ENCODE measurements at regions not wholly inside any gene's neighbourhood (a gene's known extent, or its start where the extent isn't known, plus 50 kb on each side); places are given as distances from the start of the nearest gene placed in this dataset.

DNA sequence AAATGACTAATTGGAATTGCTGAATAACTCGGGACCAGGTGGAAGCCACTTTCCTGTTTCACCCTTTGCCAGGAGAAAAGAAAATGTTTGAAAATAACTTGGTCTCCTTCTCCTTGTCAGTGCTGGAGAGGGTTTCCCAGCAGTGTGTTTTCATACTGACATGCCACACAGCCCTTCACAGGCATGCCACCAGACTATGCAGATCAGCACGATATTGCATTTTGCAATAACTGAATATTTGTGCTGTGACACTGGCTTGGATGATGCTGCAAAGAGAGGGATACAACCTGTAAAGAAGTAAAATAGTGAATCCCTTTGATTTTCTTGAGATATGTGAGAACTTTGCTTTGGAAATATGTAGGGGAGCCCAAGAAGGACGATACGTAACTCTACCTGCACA is 200.0 kb upstream of the NAV2 start:
- Histone ChIP-seq H3K27me3 (ENCODE audit: control insufficient read depth, insufficient read depth, low read length) (peaks cover 45% of the 10 kb centered on the region), H3K4me3 (ENCODE audit: low read depth, low read length) (no peak overlapping the region), H3K9me3 (ENCODE audit: control insufficient read depth, insufficient read depth, low read length) (no peaks in the 10 kb centered on the region), H3K27ac (ENCODE audit: low read depth, low read length) (no peak overlapping the region)
- ChIA-PET POLR2A (no interaction called here), CTCF (no interaction called here)
- DNase-seq (ENCODE audit: low read depth, low spot score), result no peak
- TF ChIP-seq, protein P1, sequence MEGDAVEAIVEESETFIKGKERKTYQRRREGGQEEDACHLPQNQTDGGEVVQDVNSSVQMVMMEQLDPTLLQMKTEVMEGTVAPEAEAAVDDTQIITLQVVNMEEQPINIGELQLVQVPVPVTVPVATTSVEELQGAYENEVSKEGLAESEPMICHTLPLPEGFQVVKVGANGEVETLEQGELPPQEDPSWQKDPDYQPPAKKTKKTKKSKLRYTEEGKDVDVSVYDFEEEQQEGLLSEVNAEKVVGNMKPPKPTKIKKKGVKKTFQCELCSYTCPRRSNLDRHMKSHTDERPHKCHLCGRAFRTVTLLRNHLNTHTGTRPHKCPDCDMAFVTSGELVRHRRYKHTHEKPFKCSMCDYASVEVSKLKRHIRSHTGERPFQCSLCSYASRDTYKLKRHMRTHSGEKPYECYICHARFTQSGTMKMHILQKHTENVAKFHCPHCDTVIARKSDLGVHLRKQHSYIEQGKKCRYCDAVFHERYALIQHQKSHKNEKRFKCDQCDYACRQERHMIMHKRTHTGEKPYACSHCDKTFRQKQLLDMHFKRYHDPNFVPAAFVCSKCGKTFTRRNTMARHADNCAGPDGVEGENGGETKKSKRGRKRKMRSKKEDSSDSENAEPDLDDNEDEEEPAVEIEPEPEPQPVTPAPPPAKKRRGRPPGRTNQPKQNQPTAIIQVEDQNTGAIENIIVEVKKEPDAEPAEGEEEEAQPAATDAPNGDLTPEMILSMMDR (IDR thresholded peaks at IDR 0.05; ENCODE audit: low read depth, low read length), result no peak

DNA sequence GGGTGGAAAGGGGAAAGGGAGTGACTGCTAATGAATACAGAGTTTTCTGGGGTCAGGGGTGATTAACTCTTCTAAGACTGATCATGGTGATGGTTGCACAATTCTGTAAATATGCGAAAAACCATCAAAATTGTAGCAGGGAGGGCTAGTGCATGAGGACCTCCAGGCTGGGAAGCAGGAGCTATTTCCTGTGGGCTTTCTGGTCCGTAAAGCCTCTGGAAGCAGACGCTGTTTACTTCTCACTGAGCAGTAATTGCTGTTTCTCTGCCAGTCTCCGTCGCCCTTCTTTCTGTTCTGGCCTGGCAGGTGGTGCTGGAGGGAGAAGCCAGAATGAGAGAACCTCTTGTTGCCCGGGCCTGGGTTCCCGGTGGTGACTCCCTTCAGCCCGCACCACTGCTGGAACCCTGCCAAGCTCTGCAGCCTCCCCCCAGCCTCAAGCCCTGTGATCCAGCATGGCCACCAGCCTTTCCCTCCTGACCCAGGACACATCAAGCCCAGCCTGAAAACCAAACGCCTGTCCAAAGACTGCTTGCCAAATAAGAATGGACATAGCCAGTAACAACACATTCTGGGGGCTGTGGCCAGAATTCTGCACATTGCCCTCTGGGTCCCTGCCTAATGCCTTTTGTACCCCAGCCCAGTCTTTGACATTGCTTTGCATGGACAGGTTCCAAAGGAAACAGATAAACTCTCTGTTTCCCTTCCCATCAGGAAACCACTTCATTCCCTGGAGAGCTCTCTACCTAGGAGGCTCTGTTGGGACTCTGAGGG is 201.0 kb upstream of the NAV2 start:
- DNase-seq (ENCODE audit: low read depth, low spot score), result no peak
- ChIA-PET CTCF (no interaction called here), POLR2A (no interaction called here)
- H3K4me3 ChIP-seq (ENCODE audit: low read depth, low read length), result no peak overlapping the region
- no peak overlapping the region for H3K27ac ChIP-seq (ENCODE audit: low read depth, low read length)
- H3K27me3 ChIP-seq (ENCODE audit: control insufficient read depth, insufficient read depth, low read length), result peaks cover 40% of the 10 kb centered on the region
- TF ChIP-seq, protein P1 (IDR thresholded peaks at IDR 0.05; ENCODE audit: low read depth, low read length), result no peak
- no peaks in the 10 kb centered on the region for H3K9me3 ChIP-seq (ENCODE audit: control insufficient read depth, insufficient read depth, low read length)

DNA sequence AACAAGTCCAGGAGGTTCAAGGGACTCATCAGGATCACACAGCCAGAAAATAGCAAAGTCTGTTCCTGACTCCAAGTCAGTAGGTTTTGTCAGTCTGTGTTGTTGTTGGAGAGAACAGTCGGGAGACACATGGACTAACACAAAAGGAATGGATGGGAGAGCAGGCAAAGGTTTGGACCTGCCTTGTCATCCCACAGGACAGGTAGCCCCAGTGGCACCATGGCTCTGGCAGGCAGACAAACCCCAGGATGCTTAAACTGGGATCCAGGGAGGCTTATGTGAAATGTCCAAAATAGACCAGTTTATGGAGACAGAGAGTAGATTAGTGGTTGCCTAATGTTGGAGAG is 201.6 kb upstream of the NAV2 start:
- DNase-seq (ENCODE audit: low read depth, low spot score), result no peak
- H3K27ac ChIP-seq (ENCODE audit: low read depth, low read length), result no peak overlapping the region
- CTCF ChIA-PET, result no interaction called here

DNA sequence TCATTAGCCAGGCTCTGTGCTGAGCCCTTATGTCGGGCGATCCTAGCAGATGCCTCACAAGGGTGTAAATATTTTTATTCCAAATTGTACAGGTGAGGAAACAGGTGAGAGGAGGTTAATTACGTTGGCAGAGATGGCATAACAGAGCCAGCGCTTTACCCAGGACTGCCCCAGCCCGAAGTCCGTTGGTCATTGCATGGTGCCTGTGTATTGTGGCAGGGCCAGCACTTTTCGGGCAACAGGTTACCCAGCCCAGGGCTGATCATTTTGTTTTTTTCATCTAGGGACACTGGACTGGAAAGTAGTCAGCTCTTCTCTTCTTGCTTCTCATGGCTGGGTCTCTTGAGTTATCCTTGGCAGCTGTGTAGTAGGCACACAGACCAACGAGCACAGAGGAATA is 202.2 kb upstream of the NAV2 start:
- no peak for DNase-seq (ENCODE audit: low read depth, low spot score)
- CTCF ChIA-PET, result no interaction called here
- TF ChIP-seq, protein P1 (IDR thresholded peaks at IDR 0.05; ENCODE audit: low read depth, low read length), result no peak
- POLR2A ChIA-PET, result no interaction called here
- Histone ChIP-seq H3K27ac (ENCODE audit: low read depth, low read length) (no peak overlapping the region), H3K4me3 (ENCODE audit: low read depth, low read length) (no peak overlapping the region), H3K27me3 (ENCODE audit: control insufficient read depth, insufficient read depth, low read length) (peaks cover 35% of the 10 kb centered on the region), H3K9me3 (ENCODE audit: control insufficient read depth, insufficient read depth, low read length) (no peaks in the 10 kb centered on the region)

More for the DNA sequence above, 201.6 kb upstream of the NAV2 start:
- Histone ChIP-seq H3K27me3 (ENCODE audit: control insufficient read depth, insufficient read depth, low read length) (peaks cover 34% of the 10 kb centered on the region), H3K4me3 (ENCODE audit: low read depth, low read length) (no peak overlapping the region), H3K9me3 (ENCODE audit: control insufficient read depth, insufficient read depth, low read length) (no peaks in the 10 kb centered on the region)
- POLR2A ChIA-PET, result no interaction called here
- TF ChIP-seq, protein P1 (IDR thresholded peaks at IDR 0.05; ENCODE audit: low read depth, low read length), result no peak

DNA sequence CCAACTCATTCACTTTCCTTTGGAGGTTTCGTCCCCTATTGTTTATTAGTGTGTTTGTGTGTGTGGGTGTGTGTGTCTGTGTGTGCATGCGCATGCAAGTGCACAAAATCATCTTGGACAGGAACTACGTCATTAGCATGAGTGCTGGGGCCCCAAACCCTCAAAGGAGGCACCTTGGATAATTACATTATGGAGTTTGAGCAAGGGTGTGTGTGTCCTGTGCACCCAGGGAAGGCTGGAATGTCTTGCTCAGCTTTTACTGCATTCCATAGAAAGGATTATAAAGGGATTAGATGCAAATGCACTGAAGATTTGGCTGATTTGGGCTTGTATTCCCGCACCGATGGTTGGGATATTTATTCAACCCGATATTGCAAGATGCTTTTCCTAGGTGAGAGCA is 203.4 kb upstream of the NAV2 start:
- H3K4me3 ChIP-seq (ENCODE audit: low read depth, low read length), result no peak overlapping the region

More for the DNA sequence above, 203.4 kb upstream of the NAV2 start:
- H3K9me3 ChIP-seq (ENCODE audit: control insufficient read depth, insufficient read depth, low read length), result no peaks in the 10 kb centered on the region
- no peak overlapping the region for H3K27ac ChIP-seq (ENCODE audit: low read depth, low read length)
- ChIA-PET POLR2A (no interaction called here), CTCF (no interaction called here)
- TF ChIP-seq, protein P1 (IDR thresholded peaks at IDR 0.05; ENCODE audit: low read depth, low read length), result no peak
- H3K27me3 ChIP-seq (ENCODE audit: control insufficient read depth, insufficient read depth, low read length), result peaks cover 32% of the 10 kb centered on the region
- DNase-seq (ENCODE audit: low read depth, low spot score), result no peak
